Tibial nerve (tissue), 4 donors: ENCODE measurements at regions not wholly inside any gene's neighbourhood (a gene's known extent, or its start where the extent isn't known, plus 50 kb on each side); places are given as distances from the start of the nearest gene placed in this dataset.

Experiments used
- CTCF ChIP-seq, 5 experiments: fragments of 200-600 bp in 3 of 5; fragments of 450-650 bp in 2 of 5; sonication (generic) in 3 of 5; IDR thresholded peaks; one replicate each; pipeline ENCODE4 v1.5.1; 2016 to 2019; ENCODE audit warnings: antibody characterized with exemption in 5 of 5, mild to moderate bottlenecking in 3 of 5, moderate library complexity in 2 of 5
- EP300 ChIP-seq, 2 donors: sonication (generic); formaldehyde crosslinking; IDR thresholded peaks; one replicate each; pipeline ENCODE4 v1.6.1; 2017; ENCODE audit warnings: antibody characterized with exemption in 2 of 2, mild to moderate bottlenecking in 1 of 2

GRCh38 chr10:4217653-4218052 is 432.6 kb upstream of the KLF6 start:
- TF ChIP-seq CTCF (IDR thresholded peaks at IDR 0.05) (no peak), EP300 (IDR thresholded peaks at IDR 0.05) (no peak)
